ENCODE measurements at regions not wholly inside any gene's neighbourhood (a gene's known extent, or its start where the extent isn't known, plus 50 kb on each side); places are given as distances from the start of the nearest gene placed in this dataset.

- Histone ChIP-seq H3K27ac (ENCODE audit: insufficient read depth, low read length) (no peak overlapping the region), H3K56ac (ENCODE audit: extremely low read depth, insufficient read depth, low read length) (no peak overlapping the region), H3K36me3 (ENCODE audit: control insufficient read depth, insufficient read depth, low read length) (no peaks in the 10 kb centered on the region), H3K9me1 (ENCODE audit: insufficient read depth, low read length) (no peaks in the 10 kb centered on the region; the same call in 1 of the 2 replicates), H3K79me1 (ENCODE audit: low read depth in 1 of 2, low read length in 2 of 2) (no peaks in the 10 kb centered on the region), H3K4me3 (ENCODE audit: insufficient read depth, low read depth, low read length) (no peak overlapping the region), H4K5ac (ENCODE audit: low read depth, low read length) (no peak overlapping the region), H4K8ac (ENCODE audit: low read depth in 2 of 2, low read length in 2 of 2) (no peak overlapping the region), H2AFZ (replicated peaks; ENCODE audit: low read length, poor library complexity) (no peak overlapping the region), H3K4ac (ENCODE audit: low read depth, low read length) (no peak overlapping the region), H4K91ac (ENCODE audit: insufficient read depth, low read depth, low read length) (no peak overlapping the region), H2BK15ac (ENCODE audit: low read depth, low read length) (no peak overlapping the region), H3K4me2 (ENCODE audit: low read depth, low read length) (no peak overlapping the region), H2AK5ac (ENCODE audit: low read depth, low read length) (no peak overlapping the region), H3K23ac (ENCODE audit: low read depth, low read length) (no peak overlapping the region), H3K9ac (ENCODE audit: low read depth, low read length) (no peak overlapping the region), H3K4me1 (ENCODE audit: control insufficient read depth, insufficient read depth, low read length) (peaks cover 2% of the 10 kb centered on the region; the same call in 1 of the 2 replicates), H3K14ac (replicated peaks; ENCODE audit: low read depth, low read length) (no peak overlapping the region), H3K18ac (ENCODE audit: low read depth, low read length) (no peak overlapping the region), H3K9me3 (ENCODE audit: control insufficient read depth, insufficient read depth, low read length) (no peaks in the 10 kb centered on the region), H3K27me3 (ENCODE audit: control insufficient read depth, insufficient read depth, low read length) (peaks cover 12% of the 10 kb centered on the region), H4K20me1 (ENCODE audit: insufficient read depth, low read length) (no peaks in the 10 kb centered on the region), H2AK9ac (replicated peaks; ENCODE audit: low read depth, low read length, poor library complexity) (no peak overlapping the region), H2BK20ac (ENCODE audit: low read depth, low read length) (no peak overlapping the region), H2BK120ac (ENCODE audit: low read depth, low read length) (no peak overlapping the region), H2BK5ac (ENCODE audit: low read depth, low read length, poor library complexity, severe bottlenecking) (no peak overlapping the region)
- TF ChIP-seq SMC3 (IDR thresholded peaks at IDR 0.05; ENCODE audit: low read depth, low read length) (no peak), FOS (IDR thresholded peaks at IDR 0.05; ENCODE audit: low read depth, low read length) (no peak), ELK1 (IDR thresholded peaks at IDR 0.05; ENCODE audit: borderline replicate concordance, low read depth, low read length) (no peak), MAFK (IDR thresholded peaks at IDR 0.05; ENCODE audit: low read depth, low read length) (no peak), RAD21 (IDR thresholded peaks at IDR 0.05; ENCODE audit: low read length) (no peak), CTCF (conservative IDR thresholded peaks at IDR 0.05; ENCODE audit: low read depth, low read length) (no peak), NFE2L2 (IDR thresholded peaks at IDR 0.05; ENCODE audit: low read depth, low read length) (no peak), CHD1 (IDR thresholded peaks at IDR 0.05; ENCODE audit: low read depth, low read length) (no peak), POLR2A (IDR thresholded peaks at IDR 0.05; ENCODE audit: low read depth, low read length) (no peak), RCOR1 (IDR thresholded peaks at IDR 0.05; ENCODE audit: insufficient replicate concordance, low read length) (no peak), BHLHE40 (IDR thresholded peaks at IDR 0.05; ENCODE audit: low read depth, low read length) (no peak), MAZ (IDR thresholded peaks at IDR 0.05; ENCODE audit: borderline replicate concordance, low read depth, low read length) (no peak), CEBPB (IDR thresholded peaks at IDR 0.05; ENCODE audit: low read depth, low read length) (no peak), MXI1 (IDR thresholded peaks at IDR 0.05; ENCODE audit: borderline replicate concordance, low read depth, low read length) (no peak), RFX5 (IDR thresholded peaks at IDR 0.05; ENCODE audit: low read depth, low read length) (no peak), USF2 (IDR thresholded peaks at IDR 0.05; ENCODE audit: low read depth, low read length) (no peak)
- dilution Hi-C loops (cut with HindIII; ENCODE audit: low sequenced_read_pairs, unreplicated experiment): no loop called here
- ATAC-seq (ENCODE audit: low read depth) (no peak), DNase-seq (no peak)
- in situ Hi-C loops (cut with MboI; ENCODE audit: low sequenced_read_pairs): no loop called here
- ChIA-PET POLR2A (ENCODE audit: unreplicated experiment) (interaction anchor here (0.6 kb wide), 1 partner anchor 12 kb away, joined by 3 read pairs; no protein-coding TSS in a partner anchor), CTCF (interaction anchor here (1.1 kb wide), 1 partner anchor 18 kb away, joined by 3 read pairs; no protein-coding TSS in a partner anchor)
- intact Hi-C loops (cut with micrococcal nuclease): no loop called here
- BruUV-seq (replicated peaks): no TSS peak
Measured at GRCh38 chr11:122599434-122599833, 56.1 kb upstream of the UBASH3B start.
